ENCODE measurements at regions not wholly inside any gene's neighbourhood (a gene's known extent, or its start where the extent isn't known, plus 50 kb on each side); places are given as distances from the start of the nearest gene placed in this dataset.

- TF ChIP-seq CTCF (IDR thresholded peaks at IDR 0.05) (no peak), POLR2A (IDR thresholded peaks at IDR 0.05) (no peak)
Observed at GRCh38 chr4:20338841-20339240, 87.1 kb downstream of the SLIT2 start.
